Osteoblast (primary cell): ENCODE measurements at regions not wholly inside any gene's neighbourhood (a gene's known extent, or its start where the extent isn't known, plus 50 kb on each side); places are given as distances from the start of the nearest gene placed in this dataset.
A peak's percentile ranks its signal among the peaks of the same experiment; 100 is the strongest.

Experiments used
- DNase-seq: peaks from one replicate; pipeline ENCODE4 v3.0.0; 2011; ENCODE audit warnings: low spot score, mixed read lengths; ENCODE audit not compliant: insufficient read length; ENCODE audit errors: missing footprints
- H2AFZ ChIP-seq: 2 replicates; pipeline ENCODE4 v1.6.0; 2011; ENCODE audit warnings: mild to moderate bottlenecking, low read length
- H3K27ac ChIP-seq: 2 replicates; pipeline ENCODE4 v1.5.1; 2011; ENCODE audit warnings: mild to moderate bottlenecking, low read depth, low read length, moderate library complexity
- H3K27me3 ChIP-seq: 2 replicates; pipeline ENCODE4 v1.6.0; 2012; ENCODE audit warnings: mild to moderate bottlenecking, control low read depth, inconsistent platforms, low read length, moderate library complexity; ENCODE audit not compliant: insufficient read depth
- H3K36me3 ChIP-seq: 2 replicates; pipeline ENCODE4 v1.5.1; 2011; ENCODE audit warnings: mild to moderate bottlenecking, low read length, control low read depth, moderate library complexity; ENCODE audit not compliant: insufficient read depth
- H3K4me1 ChIP-seq: 2 replicates; pipeline ENCODE4 v1.5.1; 2011; ENCODE audit warnings: mild to moderate bottlenecking, low read length, control low read depth, moderate library complexity; ENCODE audit not compliant: insufficient read depth
- H3K4me2 ChIP-seq: 2 replicates; pipeline ENCODE4 v1.6.0; 2011; ENCODE audit warnings: mild to moderate bottlenecking, low read length; ENCODE audit not compliant: insufficient read depth
- H3K4me3 ChIP-seq: fragments of 200-600 bp; sonication (generic); 3 replicates; pipeline ENCODE4 v1.5.1; 2012; ENCODE audit warnings: mild to moderate bottlenecking, low read length, inconsistent platforms; ENCODE audit not compliant: insufficient read depth
- H3K79me2 ChIP-seq: 2 replicates; pipeline ENCODE4 v1.6.0; 2012; ENCODE audit warnings: mild to moderate bottlenecking, low read length, control low read depth, inconsistent platforms; ENCODE audit not compliant: insufficient read depth
- H3K9me3 ChIP-seq: 2 replicates; pipeline ENCODE4 v1.5.1; 2011; ENCODE audit warnings: low read depth, low read length, control low read depth
- H4K20me1 ChIP-seq: 2 replicates; pipeline ENCODE4 v1.6.0; 2012; ENCODE audit warnings: mild to moderate bottlenecking, low read length, control low read depth; ENCODE audit not compliant: insufficient read depth
- TF ChIP-seq, protein P1 (sequence below): IDR thresholded peaks from 2 replicates; pipeline ENCODE4 v1.5.1; 2011; ENCODE audit warnings: mild to moderate bottlenecking, low read depth, low read length, moderate library complexity; ENCODE audit errors: extremely low read depth

DNA sequence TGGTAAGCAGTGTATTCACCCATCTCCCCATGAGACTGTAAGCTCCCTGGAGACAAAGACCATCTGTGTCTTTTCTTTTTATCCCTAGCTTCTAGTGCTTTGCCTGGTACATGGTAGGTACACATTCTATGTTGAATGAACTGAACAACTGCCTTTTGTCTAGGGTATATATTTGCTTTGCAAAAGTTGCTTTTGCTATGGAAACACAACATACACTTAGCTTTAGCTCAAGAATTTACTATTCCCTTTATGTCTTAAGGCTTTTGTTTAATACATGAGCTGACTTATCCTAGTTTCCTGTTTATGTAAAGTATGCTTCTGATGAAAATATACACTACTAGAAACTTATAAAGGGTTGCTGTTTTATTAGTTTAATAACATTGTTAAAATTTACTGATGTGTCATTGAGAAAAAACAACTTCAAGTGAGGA is 198.2 kb downstream of the PRL start:
- DNase-seq = no peak
- H2AFZ ChIP-seq = no peak overlapping the region
- no peaks in the 10 kb centered on the region for H3K79me2 ChIP-seq
- no peak overlapping the region for H3K4me2 ChIP-seq
- no peaks in the 10 kb centered on the region for H3K9me3 ChIP-seq
- TF ChIP-seq, protein P1, sequence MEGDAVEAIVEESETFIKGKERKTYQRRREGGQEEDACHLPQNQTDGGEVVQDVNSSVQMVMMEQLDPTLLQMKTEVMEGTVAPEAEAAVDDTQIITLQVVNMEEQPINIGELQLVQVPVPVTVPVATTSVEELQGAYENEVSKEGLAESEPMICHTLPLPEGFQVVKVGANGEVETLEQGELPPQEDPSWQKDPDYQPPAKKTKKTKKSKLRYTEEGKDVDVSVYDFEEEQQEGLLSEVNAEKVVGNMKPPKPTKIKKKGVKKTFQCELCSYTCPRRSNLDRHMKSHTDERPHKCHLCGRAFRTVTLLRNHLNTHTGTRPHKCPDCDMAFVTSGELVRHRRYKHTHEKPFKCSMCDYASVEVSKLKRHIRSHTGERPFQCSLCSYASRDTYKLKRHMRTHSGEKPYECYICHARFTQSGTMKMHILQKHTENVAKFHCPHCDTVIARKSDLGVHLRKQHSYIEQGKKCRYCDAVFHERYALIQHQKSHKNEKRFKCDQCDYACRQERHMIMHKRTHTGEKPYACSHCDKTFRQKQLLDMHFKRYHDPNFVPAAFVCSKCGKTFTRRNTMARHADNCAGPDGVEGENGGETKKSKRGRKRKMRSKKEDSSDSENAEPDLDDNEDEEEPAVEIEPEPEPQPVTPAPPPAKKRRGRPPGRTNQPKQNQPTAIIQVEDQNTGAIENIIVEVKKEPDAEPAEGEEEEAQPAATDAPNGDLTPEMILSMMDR = no peak
- no peaks in the 10 kb centered on the region for H3K4me1 ChIP-seq
- no peaks in the 10 kb centered on the region for H3K27me3 ChIP-seq
- no peak overlapping the region for H3K27ac ChIP-seq
- H4K20me1 ChIP-seq = no peaks in the 10 kb centered on the region
- no peaks in the 10 kb centered on the region for H3K36me3 ChIP-seq
- H3K4me3 ChIP-seq = no peak overlapping the region

DNA sequence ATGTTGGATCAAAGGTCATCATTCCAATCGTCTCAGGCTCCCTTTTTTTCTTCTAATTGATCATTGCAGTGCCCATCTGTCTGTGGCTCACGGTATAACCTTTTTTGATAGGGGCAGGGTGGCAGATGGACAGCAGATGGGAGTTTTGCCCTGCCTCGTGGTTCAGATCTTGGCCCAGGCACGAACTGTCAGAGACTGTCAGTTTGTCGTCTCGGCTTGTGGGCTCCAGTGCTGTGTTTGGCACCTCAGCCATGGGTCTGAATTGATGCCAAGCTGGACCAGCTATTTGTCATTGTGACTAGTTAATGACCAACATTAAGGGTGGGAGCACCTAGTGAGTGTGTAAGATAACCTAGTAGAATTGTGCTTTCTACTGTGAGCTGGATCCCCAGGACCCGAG is 197.6 kb downstream of the PRL start:
- Histone ChIP-seq H3K4me3 (no peak overlapping the region), H3K79me2 (no peaks in the 10 kb centered on the region), H3K9me3 (no peaks in the 10 kb centered on the region), H3K27ac (no peak overlapping the region), H3K27me3 (no peaks in the 10 kb centered on the region), H3K36me3 (no peaks in the 10 kb centered on the region), H3K4me1 (no peaks in the 10 kb centered on the region), H4K20me1 (no peaks in the 10 kb centered on the region), H3K4me2 (no peak overlapping the region), H2AFZ (no peak overlapping the region)
- TF ChIP-seq, protein P1 = no peak
- no peak for DNase-seq

DNA sequence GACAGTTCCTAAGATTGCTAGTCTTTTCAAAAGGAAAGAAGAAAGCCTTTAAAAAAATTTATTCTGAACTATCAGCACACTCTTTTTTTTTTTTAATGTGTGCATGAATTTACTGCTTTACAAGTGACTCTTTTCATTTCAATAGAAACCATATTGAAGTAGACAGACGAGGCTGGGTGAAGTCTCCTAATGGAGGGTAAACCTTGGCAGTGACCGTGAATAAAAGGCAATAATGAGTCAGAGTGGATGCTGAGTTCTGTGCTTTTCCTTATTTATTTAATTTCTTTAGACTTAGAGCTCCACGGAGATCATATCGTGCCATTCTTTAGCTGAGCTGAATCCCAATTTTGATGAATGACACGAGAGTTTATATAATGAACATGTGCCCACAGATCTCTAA is 196.9 kb downstream of the PRL start:
- Histone ChIP-seq H3K9me3 (no peaks in the 10 kb centered on the region), H3K79me2 (no peaks in the 10 kb centered on the region), H3K27me3 (no peaks in the 10 kb centered on the region), H3K27ac (no peak overlapping the region), H2AFZ (peak overlapping the region; percentile 26), H4K20me1 (no peaks in the 10 kb centered on the region), H3K4me2 (no peak overlapping the region), H3K4me3 (no peak overlapping the region), H3K36me3 (no peaks in the 10 kb centered on the region), H3K4me1 (no peaks in the 10 kb centered on the region)
- TF ChIP-seq, protein P1 = no peak
- DNase-seq = no peak

DNA sequence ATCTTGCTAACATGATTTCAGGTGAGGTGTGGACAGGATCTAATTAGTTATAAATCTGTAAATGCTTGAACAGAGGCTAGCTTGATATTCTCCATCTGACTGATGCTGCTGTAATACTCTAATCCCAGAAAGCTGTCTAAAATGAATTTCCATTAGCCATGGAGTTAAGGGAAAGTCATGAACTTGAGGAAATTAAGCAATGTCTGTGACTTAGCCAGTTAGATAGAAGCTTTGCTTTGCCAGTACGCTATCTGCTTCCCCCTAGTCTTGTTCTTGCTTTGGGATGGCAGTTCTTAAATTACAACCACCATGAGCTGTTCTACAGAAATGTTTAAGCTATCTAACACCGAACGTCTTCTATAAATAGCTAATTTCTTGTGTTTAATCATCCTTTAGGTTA is 195.7 kb downstream of the PRL start:
- TF ChIP-seq, protein P1 = no peak
- Histone ChIP-seq H3K79me2 (no peaks in the 10 kb centered on the region), H3K4me1 (no peaks in the 10 kb centered on the region), H3K9me3 (no peaks in the 10 kb centered on the region), H3K27ac (no peak overlapping the region), H2AFZ (peak overlapping the region; percentile 20), H3K27me3 (no peaks in the 10 kb centered on the region), H3K4me3 (no peak overlapping the region), H3K4me2 (no peak overlapping the region), H4K20me1 (no peaks in the 10 kb centered on the region), H3K36me3 (no peaks in the 10 kb centered on the region)
- DNase-seq = no peak
